Fibroblast of lung (primary cell): ENCODE measurements at regions not wholly inside any gene's neighbourhood (a gene's known extent, or its start where the extent isn't known, plus 50 kb on each side); places are given as distances from the start of the nearest gene placed in this dataset.
A peak's percentile ranks its signal among the peaks of the same experiment; 100 is the strongest.

ENCODE experiments used
- DNase-seq, 2 donors: peaks; one replicate each; pipeline versions ENCODE4 v3.0.0 to v3.0.0-alpha.2; 2010; ENCODE audit warnings: low read depth in 2 of 2
- H2AFZ ChIP-seq: 2 replicates; pipeline ENCODE4 v1.5.1; 2012; ENCODE audit warnings: low read length, control low read depth, inconsistent platforms
- H3K27ac ChIP-seq: 2 replicates; pipeline ENCODE4 v1.5.1; 2011; ENCODE audit warnings: low read length, control low read depth; ENCODE audit not compliant: insufficient read depth
- H3K27me3 ChIP-seq: 2 replicates; pipeline ENCODE4 v1.5.1; 2011; ENCODE audit warnings: mild to moderate bottlenecking, low read length; ENCODE audit not compliant: control insufficient read depth, insufficient read depth
- H3K36me3 ChIP-seq: 2 replicates; pipeline ENCODE4 v1.5.1; 2011; ENCODE audit warnings: low read length; ENCODE audit not compliant: control insufficient read depth, insufficient read depth
- H3K4me1 ChIP-seq: 2 replicates; pipeline ENCODE4 v1.5.1; 2011; ENCODE audit warnings: low read length; ENCODE audit not compliant: control insufficient read depth, insufficient read depth; ENCODE audit errors: extremely low read depth
- H3K4me2 ChIP-seq: 2 replicates; pipeline ENCODE4 v1.5.1; 2011; ENCODE audit warnings: low read length, control low read depth; ENCODE audit not compliant: insufficient read depth; ENCODE audit errors: extremely low read depth
- H3K4me3 ChIP-seq, 4 experiments: fragments of 200-600 bp in 1 of 4; sonication (generic) in 1 of 4; replicated peaks in 1 of 4; 2 replicates each; pipeline ENCODE4 v1.5.1; 2011 to 2016; ENCODE audit warnings: low read length in 4 of 4, low read depth in 3 of 4, mild to moderate bottlenecking in 3 of 4, control low read depth in 2 of 4, inconsistent platforms in 1 of 4, mixed read lengths in 1 of 4; ENCODE audit not compliant: insufficient read depth in 1 of 4; ENCODE audit errors: control extremely low read depth in 1 of 4
- H3K79me2 ChIP-seq: 2 replicates; pipeline ENCODE4 v1.5.1; 2012; ENCODE audit warnings: mild to moderate bottlenecking, low read length, inconsistent platforms; ENCODE audit not compliant: control insufficient read depth, insufficient read depth
- H3K9ac ChIP-seq: 2 replicates; pipeline ENCODE4 v1.5.1; 2011; ENCODE audit warnings: mild to moderate bottlenecking, low read length, control low read depth; ENCODE audit not compliant: insufficient read depth
- H3K9me3 ChIP-seq: 2 replicates; pipeline ENCODE4 v1.5.1; 2012; ENCODE audit warnings: low read depth, low read length; ENCODE audit not compliant: control insufficient read depth, insufficient read depth
- H4K20me1 ChIP-seq: 2 replicates; pipeline ENCODE4 v1.5.1; 2011; ENCODE audit warnings: low read length; ENCODE audit not compliant: control insufficient read depth, insufficient read depth; ENCODE audit errors: extremely low read depth
- CTCF ChIP-seq, 2 donors: IDR thresholded peaks in 1 of 2; conservative IDR thresholded peaks in 1 of 2; 1 replicate in 1 of 2; 2 replicates in 1 of 2; pipeline ENCODE4 v1.5.1; 2011 to 2012; ENCODE audit warnings: low read length in 2 of 2, control low read depth in 1 of 2, inconsistent platforms in 1 of 2, low read depth in 1 of 2, mild to moderate bottlenecking in 1 of 2
- EZH2 ChIP-seq: IDR thresholded peaks from 2 replicates; pipeline ENCODE4 v1.5.1; 2012; ENCODE audit warnings: low read length, control low read depth, mild to moderate bottlenecking; ENCODE audit errors: missing control alignments

GRCh38 chr1:194026422-194026821 is 840.0 kb upstream of the B3GALT2 start:
- no peaks in the 10 kb centered on the region for H3K36me3 ChIP-seq
- TF ChIP-seq CTCF (conservative IDR thresholded peaks at IDR 0.05 in 1 of 2, IDR thresholded peaks at IDR 0.05 in 1 of 2; ENCODE audit: low read depth in 1 of 2, low read length in 2 of 2): no peak
- TF ChIP-seq EZH2: no peak
- H3K27ac ChIP-seq: no peak overlapping the region
- no peaks in the 10 kb centered on the region for H3K9me3 ChIP-seq
- no peak overlapping the region for H3K4me2 ChIP-seq
- no peak overlapping the region for H3K9ac ChIP-seq
- no peaks in the 10 kb centered on the region for H3K79me2 ChIP-seq
- no peaks in the 10 kb centered on the region for H3K27me3 ChIP-seq
- no peak overlapping the region for H3K4me3 ChIP-seq
- no peaks in the 10 kb centered on the region for H3K4me1 ChIP-seq
- no peak for DNase-seq
- H2AFZ ChIP-seq: no peak overlapping the region
- no peaks in the 10 kb centered on the region for H4K20me1 ChIP-seq

- no peaks in the 10 kb centered on the region for H3K4me1 ChIP-seq
- no peak for TF ChIP-seq CTCF (conservative IDR thresholded peaks at IDR 0.05 in 1 of 2, IDR thresholded peaks at IDR 0.05 in 1 of 2; ENCODE audit: low read depth in 1 of 2, low read length in 2 of 2)
- H3K9ac ChIP-seq: no peak overlapping the region
- peak; percentile 86 to 94 for DNase-seq
- H3K27me3 ChIP-seq: no peaks in the 10 kb centered on the region
- no peaks in the 10 kb centered on the region for H3K36me3 ChIP-seq
- no peaks in the 10 kb centered on the region for H3K79me2 ChIP-seq
- H4K20me1 ChIP-seq: no peaks in the 10 kb centered on the region
- H3K4me2 ChIP-seq: no peak overlapping the region
- H3K4me3 ChIP-seq: no peak overlapping the region
- no peaks in the 10 kb centered on the region for H3K9me3 ChIP-seq
- H2AFZ ChIP-seq: no peak overlapping the region
- no peak overlapping the region for H3K27ac ChIP-seq
Observed at GRCh38 chr1:194024659-194025058, 838.2 kb upstream of the B3GALT2 start.

- no peaks in the 10 kb centered on the region for H3K4me1 ChIP-seq
- no peak overlapping the region for H3K27ac ChIP-seq
- no peak overlapping the region for H3K9ac ChIP-seq
- no peak overlapping the region for H3K4me3 ChIP-seq
- H3K27me3 ChIP-seq: no peaks in the 10 kb centered on the region
- no peaks in the 10 kb centered on the region for H3K36me3 ChIP-seq
- H3K4me2 ChIP-seq: no peak overlapping the region
- DNase-seq: peak in 1 of 2 donors; percentile 56
- H3K9me3 ChIP-seq: no peaks in the 10 kb centered on the region
- no peak overlapping the region for H2AFZ ChIP-seq
- H3K79me2 ChIP-seq: no peaks in the 10 kb centered on the region
- no peaks in the 10 kb centered on the region for H4K20me1 ChIP-seq
- TF ChIP-seq CTCF (conservative IDR thresholded peaks at IDR 0.05 in 1 of 2, IDR thresholded peaks at IDR 0.05 in 1 of 2; ENCODE audit: low read depth in 1 of 2, low read length in 2 of 2) (no peak), EZH2 (no peak)
Observed at GRCh38 chr1:194014014-194014413, 827.6 kb upstream of the B3GALT2 start.
